ENCODE measurements at regions not wholly inside any gene's neighbourhood (a gene's known extent, or its start where the extent isn't known, plus 50 kb on each side); places are given as distances from the start of the nearest gene placed in this dataset.

DNA sequence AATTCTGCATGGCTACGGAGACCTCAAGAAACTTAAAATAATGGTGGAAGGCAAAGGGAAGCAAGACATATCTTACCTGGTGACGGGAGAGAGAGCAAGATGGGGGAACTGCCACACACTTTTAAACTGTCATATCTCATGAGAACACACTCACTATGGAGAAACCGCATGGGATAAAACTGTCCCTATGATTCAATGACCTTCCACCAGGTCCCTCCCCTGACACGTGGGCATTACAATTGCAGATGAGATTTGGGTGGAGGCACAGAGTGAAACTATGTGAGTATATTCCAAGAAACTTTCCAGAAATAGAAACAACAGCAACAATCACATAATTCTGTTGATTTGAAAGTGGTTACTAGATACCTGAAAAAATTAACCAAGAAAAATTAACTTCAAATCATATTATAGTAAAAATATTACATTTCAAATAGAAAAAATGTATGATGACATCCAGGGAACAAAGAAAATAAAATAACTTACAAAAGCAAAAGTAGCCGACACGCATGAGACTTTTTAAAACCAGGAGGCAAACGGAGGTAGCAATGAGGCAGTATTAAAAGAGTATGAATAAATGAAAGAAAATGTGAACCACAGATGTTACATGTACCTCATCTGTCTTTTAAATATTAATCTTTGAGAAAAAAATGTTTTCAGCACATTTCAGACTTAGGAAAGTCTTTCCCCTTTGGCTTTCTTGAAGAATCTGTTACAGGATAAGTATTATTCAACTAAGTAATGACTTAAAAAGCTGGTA lies 879.5 kb downstream of the TECRL start:
- H3K36me3 ChIP-seq (ENCODE audit: low read depth) = no peaks in the 10 kb centered on the region
- intact Hi-C loops (cut with DNase I, micrococcal nuclease) = no loop called here
- no peaks in the 10 kb centered on the region for H3K9me3 ChIP-seq
- DNase-seq (no peak), ATAC-seq (no peak)
- no peak overlapping the region for H3K4me3 ChIP-seq
- no peaks in the 10 kb centered on the region for H3K4me1 ChIP-seq (ENCODE audit: low read depth)
- TF ChIP-seq, protein P1, sequence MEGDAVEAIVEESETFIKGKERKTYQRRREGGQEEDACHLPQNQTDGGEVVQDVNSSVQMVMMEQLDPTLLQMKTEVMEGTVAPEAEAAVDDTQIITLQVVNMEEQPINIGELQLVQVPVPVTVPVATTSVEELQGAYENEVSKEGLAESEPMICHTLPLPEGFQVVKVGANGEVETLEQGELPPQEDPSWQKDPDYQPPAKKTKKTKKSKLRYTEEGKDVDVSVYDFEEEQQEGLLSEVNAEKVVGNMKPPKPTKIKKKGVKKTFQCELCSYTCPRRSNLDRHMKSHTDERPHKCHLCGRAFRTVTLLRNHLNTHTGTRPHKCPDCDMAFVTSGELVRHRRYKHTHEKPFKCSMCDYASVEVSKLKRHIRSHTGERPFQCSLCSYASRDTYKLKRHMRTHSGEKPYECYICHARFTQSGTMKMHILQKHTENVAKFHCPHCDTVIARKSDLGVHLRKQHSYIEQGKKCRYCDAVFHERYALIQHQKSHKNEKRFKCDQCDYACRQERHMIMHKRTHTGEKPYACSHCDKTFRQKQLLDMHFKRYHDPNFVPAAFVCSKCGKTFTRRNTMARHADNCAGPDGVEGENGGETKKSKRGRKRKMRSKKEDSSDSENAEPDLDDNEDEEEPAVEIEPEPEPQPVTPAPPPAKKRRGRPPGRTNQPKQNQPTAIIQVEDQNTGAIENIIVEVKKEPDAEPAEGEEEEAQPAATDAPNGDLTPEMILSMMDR (IDR thresholded peaks at IDR 0.05) = no peak

DNA sequence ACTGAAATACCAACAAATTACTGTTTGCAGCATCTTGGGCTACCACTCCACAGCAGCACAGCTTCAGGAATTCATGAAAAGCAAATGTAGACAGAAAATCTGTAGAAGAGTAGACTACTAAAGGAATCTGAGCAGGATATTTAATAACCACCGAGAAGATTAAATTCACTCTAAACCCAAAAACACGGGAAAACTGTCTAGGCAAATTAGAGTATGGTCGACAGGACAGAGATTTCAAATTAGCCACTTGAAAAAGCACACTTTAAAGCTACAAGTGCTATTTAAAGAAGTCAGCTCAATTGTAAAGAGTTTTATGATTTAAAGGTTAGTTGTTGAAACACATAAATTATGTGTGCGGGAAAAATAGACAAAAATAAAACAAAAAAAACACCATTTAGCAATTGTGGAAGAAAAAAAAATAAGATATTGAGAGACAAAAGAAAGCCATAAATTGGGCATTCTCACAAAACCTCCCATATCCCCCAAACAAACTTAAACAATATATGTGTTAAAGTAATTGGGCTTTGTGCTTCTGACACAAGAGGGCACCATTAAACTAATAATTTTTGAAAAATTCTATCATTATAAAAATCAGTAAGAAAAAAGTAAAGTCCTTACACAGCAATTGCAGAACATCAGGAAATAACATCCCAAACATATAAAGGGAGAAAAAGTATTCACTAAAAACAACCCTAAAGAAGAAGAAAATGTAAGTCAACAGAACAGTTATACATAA lies 880.8 kb downstream of the TECRL start:
- Histone ChIP-seq H3K4me3 (no peak overlapping the region), H3K9me3 (peaks cover 3% of the 10 kb centered on the region), H3K36me3 (ENCODE audit: low read depth) (no peaks in the 10 kb centered on the region), H3K4me1 (ENCODE audit: low read depth) (no peaks in the 10 kb centered on the region)
- ATAC-seq (no peak), DNase-seq (no peak)
- intact Hi-C loops (cut with DNase I, micrococcal nuclease) = no loop called here
- TF ChIP-seq, protein P1 (IDR thresholded peaks at IDR 0.05) = no peak

DNA sequence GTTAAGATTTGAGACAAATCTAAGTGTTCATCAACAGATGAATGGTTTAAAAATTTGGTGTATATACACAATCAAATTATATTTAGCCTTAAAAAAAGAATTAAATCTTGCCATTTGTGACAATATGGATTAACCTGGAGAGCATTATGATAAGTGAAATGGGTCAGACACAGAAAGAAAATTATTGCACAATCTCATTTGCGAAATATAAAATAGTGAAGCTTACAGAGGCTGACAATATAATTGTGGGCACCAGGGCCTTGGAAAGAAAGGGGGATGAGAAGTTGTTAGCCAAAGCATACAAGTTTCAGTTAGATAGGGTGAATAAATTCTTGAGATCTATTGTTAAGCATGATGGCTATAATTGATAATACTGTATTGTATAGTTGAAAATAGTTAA lies 883.0 kb downstream of the TECRL start:
- Histone ChIP-seq H3K4me3 (no peak overlapping the region), H3K4me1 (ENCODE audit: low read depth) (no peaks in the 10 kb centered on the region), H3K36me3 (ENCODE audit: low read depth) (no peaks in the 10 kb centered on the region), H3K9me3 (peaks cover 12% of the 10 kb centered on the region)
- ATAC-seq = no peak
- intact Hi-C loops (cut with DNase I, micrococcal nuclease) = no loop called here
- no peak for DNase-seq
- TF ChIP-seq, protein P1 (IDR thresholded peaks at IDR 0.05) = no peak

DNA sequence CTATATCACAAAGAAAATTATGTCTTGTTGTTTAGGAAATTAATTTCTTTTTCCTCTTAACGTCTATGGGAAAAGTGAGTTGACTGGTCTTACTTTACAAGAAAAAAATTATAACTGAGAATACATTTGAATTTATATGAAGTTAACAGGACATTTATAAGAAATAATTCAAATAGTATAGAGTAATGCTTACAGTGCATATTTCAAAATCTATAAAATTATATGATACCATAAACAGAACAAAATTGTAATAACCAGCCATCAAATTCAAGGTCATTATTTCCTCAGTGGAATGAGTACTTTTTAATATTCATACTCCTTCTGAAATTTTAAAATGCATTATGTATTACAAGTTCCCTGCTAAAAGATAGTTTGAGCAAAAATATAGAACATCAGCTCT lies 884.5 kb downstream of the TECRL start:
- TF ChIP-seq, protein P1 (IDR thresholded peaks at IDR 0.05) = no peak
- no peaks in the 10 kb centered on the region for H3K4me1 ChIP-seq (ENCODE audit: low read depth)

DNA sequence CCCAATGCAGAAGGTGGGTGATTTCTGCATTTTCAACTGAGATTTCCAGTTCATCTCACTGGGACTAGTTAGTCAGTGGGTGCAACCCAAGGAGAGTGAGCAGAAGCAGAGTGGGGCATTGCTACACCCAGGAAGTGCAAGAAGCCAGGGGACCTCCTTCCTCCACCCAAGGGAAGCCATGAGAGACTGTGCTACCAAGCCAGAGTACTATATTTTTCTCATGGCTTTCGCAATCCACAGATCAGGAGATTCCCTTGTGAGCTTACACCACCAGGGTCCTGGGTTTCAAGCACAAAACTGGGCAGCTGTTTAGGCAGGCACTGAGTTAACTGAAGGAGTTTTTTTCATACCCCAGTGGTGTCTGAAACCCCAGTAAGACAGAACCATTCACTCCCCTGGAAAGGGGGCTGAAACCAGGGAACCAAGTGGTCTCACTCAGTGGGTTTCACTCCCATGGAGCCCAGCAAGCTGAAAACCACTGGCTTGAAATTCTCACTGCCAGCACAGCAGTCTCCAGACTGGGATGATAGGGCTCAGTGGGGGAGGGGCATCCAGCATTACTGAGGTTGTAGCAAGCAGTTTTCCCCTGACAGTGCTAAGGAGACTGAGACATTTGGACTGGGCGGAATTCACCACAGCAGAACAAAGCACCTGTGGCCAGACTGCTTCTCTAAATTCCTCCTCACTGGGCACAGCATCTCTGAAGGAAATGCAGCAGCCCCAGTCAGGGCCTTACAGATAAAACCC lies 903.4 kb downstream of the TECRL start:
- Histone ChIP-seq H3K9me3 (peaks cover 3% of the 10 kb centered on the region), H3K36me3 (ENCODE audit: low read depth) (no peaks in the 10 kb centered on the region), H3K4me3 (no peak overlapping the region), H3K4me1 (ENCODE audit: low read depth) (no peaks in the 10 kb centered on the region)
- TF ChIP-seq, protein P1 (IDR thresholded peaks at IDR 0.05) = no peak
- intact Hi-C loops (cut with DNase I, micrococcal nuclease) = no loop called here
- ATAC-seq (no peak), DNase-seq (no peak)

More for the DNA sequence above, 884.5 kb downstream of the TECRL start:
- intact Hi-C loops (cut with DNase I, micrococcal nuclease) = no loop called here
- DNase-seq (no peak), ATAC-seq (no peak)
- Histone ChIP-seq H3K36me3 (ENCODE audit: low read depth) (no peaks in the 10 kb centered on the region), H3K4me3 (no peak overlapping the region), H3K9me3 (peaks cover 23% of the 10 kb centered on the region)
